Lower leg skin (tissue), 4 donors: ENCODE measurements at regions not wholly inside any gene's neighbourhood (a gene's known extent, or its start where the extent isn't known, plus 50 kb on each side); places are given as distances from the start of the nearest gene placed in this dataset.

Source experiments
- DNase-seq, 2 donors: peaks; one replicate each; pipeline ENCODE4 v3.0.0-alpha.2; 2019; ENCODE audit warnings: low spot score in 2 of 2
- H3K4me3 ChIP-seq: fragments of 200-600 bp; sonication (generic); 2 replicates; pipeline ENCODE4 v1.5.1; 2017; ENCODE audit warnings: mild to moderate bottlenecking, low read depth; ENCODE audit not compliant: poor library complexity, severe bottlenecking
- CTCF ChIP-seq, 3 donors: fragments of 450-650 bp; IDR thresholded peaks; one replicate each; pipeline ENCODE4 v1.5.1; 2016; ENCODE audit warnings: antibody characterized with exemption in 3 of 3, mild to moderate bottlenecking in 3 of 3, moderate library complexity in 2 of 3
- POLR2A ChIP-seq, 2 donors: fragments of 450-650 bp; IDR thresholded peaks; one replicate each; pipeline ENCODE4 v1.6.1; 2016 to 2017; ENCODE audit warnings: antibody characterized with exemption in 2 of 2, mild to moderate bottlenecking in 1 of 2, moderate library complexity in 1 of 2
- WGBS, 2 donors: methylation state at CpG; one replicate each; pipeline ENCODE4 v1.1.5; 2018; 5-methylcytosine and 5-hydroxymethylcytosine counted together
- intact Hi-C: fragments of 100-400 bp; cut with DNase I; formaldehyde crosslinking; loops from one replicate; pipeline ENCODE4 v1.15.0; 2023; ENCODE audit warnings: low total_unique reads

GRCh38 chr9:13932528-13933267 is 381.2 kb downstream of the NFIB start:
- H3K4me3 ChIP-seq = no peak overlapping the region
- intact Hi-C loops = no loop called here
- no peak for DNase-seq
- WGBS, 2 donors = 70 to 71% methylated on average over 9 of the region's 9 CpGs
- no peak for TF ChIP-seq CTCF (IDR thresholded peaks at IDR 0.05)
- TF ChIP-seq POLR2A (IDR thresholded peaks at IDR 0.05) = no peak

GRCh38 chr9:13929013-13929412 is 384.9 kb downstream of the NFIB start:
- H3K4me3 ChIP-seq = no peak overlapping the region

GRCh38 chr9:13923381-13923780 is 390.6 kb downstream of the NFIB start:
- no peak for DNase-seq
- TF ChIP-seq CTCF (IDR thresholded peaks at IDR 0.05) = no peak
- no peak for TF ChIP-seq POLR2A (IDR thresholded peaks at IDR 0.05)
- WGBS, 2 donors = 93 to 97% methylated on average over 4 of the region's 4 CpGs
- H3K4me3 ChIP-seq = no peak overlapping the region
- intact Hi-C loops = no loop called here

More at GRCh38 chr9:13929013-13929412, 384.9 kb downstream of the NFIB start:
- intact Hi-C loops = no loop called here
- no peak for DNase-seq
- 65 to 70% methylated on average over 2 of the region's 2 CpGs for WGBS, 2 donors
- TF ChIP-seq CTCF (IDR thresholded peaks at IDR 0.05) = no peak
- TF ChIP-seq POLR2A (IDR thresholded peaks at IDR 0.05) = no peak

GRCh38 chr9:13920557-13920956 is 393.4 kb downstream of the NFIB start:
- no peak overlapping the region for H3K4me3 ChIP-seq
- intact Hi-C loops = no loop called here
- no peak for TF ChIP-seq CTCF (IDR thresholded peaks at IDR 0.05)
- no peak for TF ChIP-seq POLR2A (IDR thresholded peaks at IDR 0.05)
- no peak for DNase-seq

GRCh38 chr9:13919401-13919800 is 394.5 kb downstream of the NFIB start:
- 79 to 90% methylated on average over 2 of the region's 2 CpGs for WGBS, 2 donors
- intact Hi-C loops = no loop called here
- no peak for DNase-seq
- H3K4me3 ChIP-seq = no peak overlapping the region
- TF ChIP-seq POLR2A (IDR thresholded peaks at IDR 0.05) (no peak), CTCF (IDR thresholded peaks at IDR 0.05) (no peak)

- TF ChIP-seq POLR2A (IDR thresholded peaks at IDR 0.05) (no peak), CTCF (IDR thresholded peaks at IDR 0.05) (no peak)
- H3K4me3 ChIP-seq = no peak overlapping the region
- DNase-seq = no peak
- intact Hi-C loops = no loop called here
These were observed 396.4 kb downstream of the NFIB start for GRCh38 chr9:13917534-13917933.
